Epidermal melanocyte (primary cell): ENCODE measurements at regions not wholly inside any gene's neighbourhood (a gene's known extent, or its start where the extent isn't known, plus 50 kb on each side); places are given as distances from the start of the nearest gene placed in this dataset.

Experiments
- DNase-seq: peaks from one replicate; pipeline ENCODE4 v3.0.0; 2011; ENCODE audit warnings: low spot score; ENCODE audit not compliant: insufficient read length

GRCh38 chr1:22262583-22262982 lies 119.7 kb upstream of the WNT4 start:
- no peak for DNase-seq

DNA sequence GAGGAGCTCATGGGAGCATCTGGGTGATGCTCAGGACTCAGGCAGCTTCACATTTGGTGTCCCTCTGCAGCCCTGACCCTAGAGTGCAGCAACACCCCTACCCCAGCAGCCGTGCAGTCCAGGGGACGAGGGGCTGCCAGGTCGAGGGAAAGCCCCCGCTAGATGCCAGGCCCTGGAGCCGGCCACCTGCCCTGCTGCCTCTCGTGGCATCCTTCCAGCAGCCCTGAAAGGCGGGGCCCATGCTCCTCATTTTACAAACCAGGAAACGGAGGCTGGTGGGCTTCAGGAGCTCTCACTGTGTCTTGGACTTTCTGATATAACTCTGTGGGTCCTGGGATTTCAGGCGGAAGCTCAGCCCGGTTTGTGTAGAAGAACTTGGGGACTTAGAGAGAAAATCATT lies 120.5 kb upstream of the WNT4 start:
- no peak for DNase-seq

DNA sequence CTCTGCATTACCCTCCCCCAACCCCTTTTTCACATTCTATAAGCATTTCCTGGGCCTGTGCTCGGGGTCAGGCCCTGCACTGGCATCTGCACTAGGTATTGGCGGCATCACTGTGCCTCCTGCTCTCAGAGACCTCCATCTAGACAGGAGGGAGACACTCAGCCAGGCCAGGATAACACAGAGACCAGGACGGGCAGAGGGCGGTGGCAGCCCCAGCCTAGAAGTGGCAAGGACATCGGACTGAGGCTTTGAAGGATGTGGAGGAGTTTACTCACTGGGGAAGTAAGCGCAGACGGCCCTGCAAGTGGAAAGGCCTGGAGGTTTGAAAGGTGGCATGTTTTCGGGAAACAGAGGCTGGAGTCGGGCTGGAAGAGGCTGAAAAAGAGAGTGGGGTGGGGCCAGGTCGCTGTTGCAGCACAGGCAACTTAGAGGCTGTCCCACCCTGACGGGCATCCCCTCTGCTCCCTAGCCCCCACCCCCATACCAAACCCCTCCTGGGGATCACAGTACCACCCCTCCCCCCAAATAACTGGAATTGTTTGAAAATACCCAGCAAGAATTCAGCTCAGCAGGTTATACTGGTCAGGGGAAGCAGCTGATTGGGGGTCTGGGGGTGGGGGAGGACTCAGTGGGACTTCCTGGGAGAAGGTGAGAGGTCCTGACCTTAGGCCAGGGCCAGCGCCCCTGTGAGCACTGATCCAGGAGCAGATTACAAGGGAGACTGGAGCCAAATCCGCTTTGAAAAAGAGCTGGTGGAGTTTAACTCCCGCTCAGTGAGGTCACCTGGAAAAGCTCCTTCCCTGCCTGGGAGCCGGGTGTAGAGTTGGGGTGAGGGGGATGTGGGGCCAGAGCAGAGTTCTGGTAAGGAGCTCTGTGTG lies 121.8 kb upstream of the WNT4 start:
- DNase-seq: no peak

DNA sequence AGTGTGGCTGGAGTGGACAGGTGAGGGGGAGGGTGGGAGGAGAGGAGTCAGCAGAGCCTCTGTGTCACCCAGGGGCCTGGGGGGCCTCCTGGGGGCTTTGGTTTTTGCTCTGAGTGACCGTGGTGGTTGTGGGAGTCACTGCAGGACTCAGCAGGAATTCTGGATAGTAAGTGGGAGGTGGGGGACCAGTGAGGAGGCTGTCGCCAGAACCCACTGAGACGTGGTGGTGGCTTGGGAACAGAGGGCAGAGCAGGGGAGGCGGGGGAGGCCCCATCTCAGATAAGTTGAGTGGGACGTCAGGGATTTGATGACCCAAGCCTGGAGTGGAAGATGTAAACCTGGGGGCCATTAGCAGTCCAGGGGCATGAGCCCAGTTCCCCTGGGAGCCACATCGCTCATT lies 123.2 kb upstream of the WNT4 start:
- no peak for DNase-seq

DNA sequence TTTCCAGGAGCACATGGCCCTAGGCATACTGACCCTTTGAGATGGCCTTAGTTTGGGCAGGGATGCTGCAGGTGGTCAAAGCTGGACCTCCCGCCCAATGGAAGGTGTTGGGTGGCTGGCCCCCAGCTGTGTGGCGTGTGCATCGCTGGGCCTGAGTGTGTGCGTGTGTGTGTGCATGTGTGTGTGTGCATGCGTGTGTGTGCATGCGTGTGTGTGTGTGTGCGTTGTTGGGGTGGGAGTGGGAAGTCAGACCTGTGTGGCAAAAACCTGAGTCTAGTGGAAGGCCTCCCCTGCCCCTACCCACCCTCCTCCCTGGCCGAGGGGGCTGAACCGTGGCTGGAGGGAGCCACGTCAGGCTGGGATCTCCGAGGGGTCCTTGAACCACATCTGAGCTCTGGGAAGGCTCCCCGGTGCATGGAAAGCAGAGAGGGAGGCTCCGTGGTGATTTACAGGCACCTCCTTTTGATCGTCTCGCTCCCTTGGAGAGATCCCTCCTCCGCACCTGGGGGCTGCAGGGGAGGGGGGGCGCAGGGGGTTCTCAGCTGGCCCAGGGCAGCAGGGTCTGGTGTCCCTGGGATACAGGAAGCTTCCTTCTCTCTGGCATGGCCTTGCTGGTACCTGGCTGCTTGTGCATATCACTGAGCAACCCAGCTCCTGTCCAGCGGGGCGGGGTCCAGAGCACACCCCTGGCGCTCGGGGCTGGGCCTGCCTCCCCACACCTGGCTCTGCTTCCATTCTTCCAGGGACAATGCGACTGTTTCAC lies 124.7 kb upstream of the WNT4 start:
- DNase-seq: no peak

GRCh38 chr1:22268327-22268726 lies 125.4 kb upstream of the WNT4 start:
- no peak for DNase-seq

- no peak for DNase-seq
Observed at GRCh38 chr1:22271847-22272801, 129.2 kb upstream of the WNT4 start.

DNA sequence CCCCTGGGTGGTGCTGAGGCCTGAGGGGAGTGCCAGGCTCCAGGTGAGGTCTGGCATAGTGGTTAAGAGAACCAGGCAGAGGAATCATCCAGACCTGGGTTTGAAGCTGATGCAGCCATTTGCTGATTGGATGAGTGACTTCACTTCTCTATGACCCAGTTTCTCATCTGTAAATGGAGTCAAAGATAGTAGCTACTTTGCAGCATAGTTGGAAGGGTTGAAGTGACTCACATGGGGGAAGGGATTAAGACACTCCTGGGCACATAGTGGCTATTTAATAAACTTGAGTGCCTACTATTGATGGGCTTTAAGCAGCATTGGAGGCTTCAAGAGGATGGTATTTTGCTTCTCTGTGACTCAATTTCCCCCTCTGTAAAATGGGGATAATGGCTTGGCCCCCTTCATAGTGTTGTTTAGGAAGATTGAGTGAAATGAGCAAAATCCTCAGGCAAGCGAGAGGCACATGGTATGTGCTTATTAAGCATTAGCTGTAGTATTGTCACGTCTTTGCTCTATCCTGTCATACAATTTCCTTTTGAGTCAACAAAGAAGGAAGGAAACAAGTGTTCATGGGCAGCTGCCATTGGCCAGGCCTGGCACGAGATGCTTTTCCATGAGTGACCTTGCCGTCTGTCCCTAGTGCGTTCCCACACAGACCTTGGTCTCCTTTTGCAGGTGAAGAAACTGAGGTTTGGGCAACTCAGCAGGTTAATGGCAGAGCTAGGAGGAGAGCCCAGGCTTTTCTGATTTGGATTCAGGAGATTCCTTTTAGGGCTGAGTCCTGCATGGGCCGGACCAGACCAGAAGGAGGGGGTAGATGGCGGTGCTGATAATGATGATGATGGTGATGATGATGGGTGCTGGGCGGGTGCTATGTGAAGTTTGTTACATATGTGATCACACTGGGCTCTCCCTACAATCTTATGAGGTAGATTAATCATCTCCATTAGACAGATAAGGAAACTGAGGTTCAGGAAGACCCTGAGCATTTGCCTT lies 131.1 kb upstream of the WNT4 start:
- no peak for DNase-seq

DNA sequence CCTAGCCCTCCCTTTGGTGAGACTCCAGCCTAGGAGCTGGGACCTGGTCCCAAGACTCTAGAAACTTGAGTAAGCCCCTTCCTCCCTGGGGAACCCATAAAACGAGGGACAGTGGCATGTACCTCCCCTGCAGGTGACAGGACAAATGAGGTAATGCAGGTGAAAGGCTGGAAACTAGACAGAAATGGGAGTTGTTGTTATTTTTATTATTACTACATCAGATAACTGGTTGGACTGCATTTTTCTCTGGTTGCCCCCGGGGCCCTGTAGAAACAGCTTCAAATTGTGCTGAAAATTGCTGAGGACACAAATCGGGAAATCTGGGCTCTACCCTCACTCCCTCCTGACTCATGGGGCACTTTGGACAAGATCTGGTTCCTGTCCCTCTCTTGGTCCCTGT lies 132.3 kb upstream of the WNT4 start:
- no peak for DNase-seq

DNA sequence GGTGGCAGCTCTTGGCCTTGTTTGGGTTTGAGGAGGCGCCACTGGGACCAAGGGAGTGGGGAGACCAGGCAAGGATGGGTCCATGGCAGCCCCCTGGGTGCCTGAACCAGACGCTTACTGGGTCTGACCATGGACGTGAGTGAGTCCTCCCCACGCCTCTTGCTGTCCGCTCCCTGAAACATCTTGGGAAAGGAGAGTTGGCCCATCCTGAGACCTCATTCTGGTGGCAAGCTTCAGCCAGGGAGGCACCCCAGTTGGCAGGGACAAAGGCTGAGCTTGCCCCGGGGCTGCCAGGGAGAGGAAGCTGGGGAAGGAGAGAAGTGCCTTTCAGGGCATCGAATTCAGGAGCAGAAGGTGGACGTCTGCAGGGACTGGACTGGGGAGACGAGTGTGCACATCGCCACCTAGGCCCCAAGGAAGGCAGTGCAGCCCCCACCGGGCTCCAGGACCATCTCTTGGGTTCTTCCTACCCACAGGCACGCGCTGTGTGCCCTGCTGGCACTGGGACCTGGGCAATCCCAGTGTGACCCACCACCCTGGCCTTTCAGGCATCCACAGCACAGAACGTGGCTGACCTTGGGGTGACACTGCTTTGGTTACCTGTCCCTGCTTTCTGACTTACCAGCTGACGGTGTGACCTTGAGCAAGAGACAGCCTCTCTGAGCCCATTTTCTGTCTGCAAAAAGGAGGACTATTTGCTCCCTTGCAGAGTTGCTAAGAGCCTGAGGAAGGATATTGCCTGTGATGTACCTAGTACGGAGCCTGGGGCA lies 132.9 kb upstream of the WNT4 start:
- DNase-seq: peak; percentile 82

DNA sequence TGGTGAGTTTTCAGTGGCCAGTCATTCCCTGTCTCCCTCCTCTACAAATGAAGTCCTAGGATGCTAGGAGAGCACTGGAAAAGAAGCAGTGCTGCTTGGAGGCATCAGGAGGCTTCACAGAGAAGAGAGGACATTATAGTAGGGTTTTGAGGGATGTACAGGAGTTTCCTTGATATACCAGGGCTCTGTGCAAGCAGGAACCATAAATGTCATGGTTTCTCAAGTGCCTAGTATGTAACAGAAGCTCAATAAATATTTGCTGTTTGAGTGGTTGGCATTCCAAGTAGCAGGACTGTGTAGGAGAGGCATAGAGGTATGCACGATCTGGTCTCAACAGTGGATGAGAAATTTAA lies 133.5 kb upstream of the WNT4 start:
- DNase-seq: no peak

DNA sequence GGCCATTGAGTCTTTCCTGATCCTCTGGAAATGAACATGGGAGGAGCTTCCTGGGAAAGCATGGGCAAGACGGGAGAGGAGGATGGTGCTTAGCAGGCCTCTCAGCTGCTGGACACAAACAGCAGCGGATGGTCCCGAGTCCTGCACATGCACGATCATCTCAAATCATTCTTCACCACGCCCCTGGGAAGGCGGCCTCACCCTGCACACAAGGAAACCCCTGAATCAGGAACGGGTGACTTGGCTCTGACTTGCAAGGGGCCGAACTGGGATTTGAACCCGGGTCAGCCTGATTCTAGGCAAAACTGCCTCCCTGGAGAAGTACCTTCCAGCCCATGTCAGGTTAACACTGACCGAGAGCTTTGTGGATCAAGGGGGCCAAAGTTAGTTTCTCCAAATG lies 134.8 kb upstream of the WNT4 start:
- DNase-seq: no peak

GRCh38 chr1:22279735-22280134 lies 136.8 kb upstream of the WNT4 start:
- DNase-seq: no peak

- DNase-seq: no peak
Observed at GRCh38 chr1:22280526-22280925, 137.6 kb upstream of the WNT4 start.

DNA sequence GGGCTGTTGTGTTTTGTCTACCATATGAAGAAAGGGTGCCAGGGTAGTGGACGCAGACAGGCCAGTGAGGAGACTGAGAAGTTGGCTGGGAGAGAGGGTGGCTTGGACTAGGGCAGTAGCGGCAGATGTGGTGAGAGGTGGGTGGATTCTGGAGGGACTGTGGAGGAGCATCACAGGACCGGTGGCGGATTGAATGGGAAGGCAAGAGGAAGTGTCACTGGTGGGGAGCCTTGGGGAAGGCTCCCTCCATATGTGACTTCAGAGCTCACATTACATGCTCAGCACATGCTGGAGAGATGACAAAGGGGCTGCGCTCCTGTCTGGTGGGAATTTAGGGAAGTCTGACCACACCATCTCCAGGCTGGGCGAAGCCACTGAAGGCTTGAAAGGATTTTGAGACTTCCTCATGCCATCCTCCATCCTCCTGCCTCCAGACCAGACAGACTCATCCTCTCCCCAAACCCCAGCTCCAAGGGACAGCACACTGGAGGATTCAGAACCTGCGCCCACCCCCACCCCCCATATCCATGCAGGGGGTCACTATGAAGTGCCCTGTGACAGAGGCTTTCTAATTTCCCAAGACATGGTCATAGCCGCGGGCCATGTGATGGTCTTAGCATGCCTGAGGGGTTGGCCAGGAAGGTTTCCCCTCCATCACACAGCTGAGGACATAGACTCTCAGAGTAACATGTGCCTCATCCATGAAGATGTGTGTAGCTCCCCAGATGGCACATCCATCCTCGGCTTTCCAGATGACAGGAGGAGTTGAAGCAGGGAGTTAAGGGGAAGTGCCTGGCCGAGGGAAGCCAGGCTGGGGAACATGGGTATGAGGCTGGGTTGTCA lies 138.8 kb upstream of the WNT4 start:
- DNase-seq: no peak

DNA sequence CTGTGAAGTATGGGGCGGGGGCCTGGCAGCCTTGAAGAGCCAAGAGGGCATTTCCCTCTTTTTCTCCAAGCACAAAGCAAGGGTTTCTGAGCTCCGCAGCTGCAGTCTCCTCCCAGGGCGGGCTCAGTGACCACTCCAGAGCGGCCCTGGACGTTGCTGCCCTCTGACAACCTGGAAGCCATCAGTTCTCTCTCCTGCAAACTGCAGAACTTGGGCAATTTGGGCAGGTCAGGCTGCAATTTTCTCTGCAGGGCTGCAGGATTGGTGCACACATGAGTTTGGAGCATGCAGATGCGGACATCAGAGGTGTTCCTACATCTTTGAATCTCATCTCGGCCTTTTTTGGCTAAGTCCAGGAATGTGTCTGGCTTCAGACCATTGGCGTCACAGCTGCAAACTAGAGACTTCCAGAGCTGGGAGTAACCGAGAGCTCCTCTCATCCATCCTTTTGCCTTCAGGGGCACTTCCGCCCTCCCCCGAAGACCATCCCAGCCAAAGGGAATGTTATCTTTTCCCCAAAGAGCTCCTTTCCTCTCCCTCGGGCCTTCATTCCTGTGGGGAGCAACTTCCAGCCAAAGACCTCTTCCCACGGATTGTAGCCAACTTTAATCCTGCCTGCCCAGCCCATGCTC lies 139.6 kb upstream of the WNT4 start:
- DNase-seq: no peak

GRCh38 chr1:22283596-22283995 lies 140.7 kb upstream of the WNT4 start:
- no peak for DNase-seq

DNA sequence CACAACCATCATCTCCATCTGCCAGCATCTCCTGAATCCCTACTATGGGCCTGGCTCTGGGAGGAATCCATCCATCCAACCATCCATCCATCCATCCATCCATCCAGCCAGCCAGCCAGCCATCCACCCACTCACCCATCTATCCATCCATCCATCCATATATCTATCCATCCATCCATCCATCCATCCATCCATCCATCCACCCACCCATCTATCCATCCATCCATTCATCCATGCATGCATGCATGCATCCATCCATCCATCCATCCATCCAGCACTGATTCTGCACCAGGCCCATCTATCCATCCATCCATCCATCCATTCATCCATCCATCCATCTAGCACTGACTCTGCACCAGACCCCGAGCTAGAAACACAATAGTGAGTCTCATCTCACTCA lies 141.3 kb upstream of the WNT4 start:
- no peak for DNase-seq
